ENCODE measurements at regions not wholly inside any gene's neighbourhood (a gene's known extent, or its start where the extent isn't known, plus 50 kb on each side); places are given as distances from the start of the nearest gene placed in this dataset.
"Not testable (repeated sequence)": the region's sequence is repeated elsewhere in the genome, so short reads cannot be mapped to it uniquely, and the experiment has no call there.

DNA sequence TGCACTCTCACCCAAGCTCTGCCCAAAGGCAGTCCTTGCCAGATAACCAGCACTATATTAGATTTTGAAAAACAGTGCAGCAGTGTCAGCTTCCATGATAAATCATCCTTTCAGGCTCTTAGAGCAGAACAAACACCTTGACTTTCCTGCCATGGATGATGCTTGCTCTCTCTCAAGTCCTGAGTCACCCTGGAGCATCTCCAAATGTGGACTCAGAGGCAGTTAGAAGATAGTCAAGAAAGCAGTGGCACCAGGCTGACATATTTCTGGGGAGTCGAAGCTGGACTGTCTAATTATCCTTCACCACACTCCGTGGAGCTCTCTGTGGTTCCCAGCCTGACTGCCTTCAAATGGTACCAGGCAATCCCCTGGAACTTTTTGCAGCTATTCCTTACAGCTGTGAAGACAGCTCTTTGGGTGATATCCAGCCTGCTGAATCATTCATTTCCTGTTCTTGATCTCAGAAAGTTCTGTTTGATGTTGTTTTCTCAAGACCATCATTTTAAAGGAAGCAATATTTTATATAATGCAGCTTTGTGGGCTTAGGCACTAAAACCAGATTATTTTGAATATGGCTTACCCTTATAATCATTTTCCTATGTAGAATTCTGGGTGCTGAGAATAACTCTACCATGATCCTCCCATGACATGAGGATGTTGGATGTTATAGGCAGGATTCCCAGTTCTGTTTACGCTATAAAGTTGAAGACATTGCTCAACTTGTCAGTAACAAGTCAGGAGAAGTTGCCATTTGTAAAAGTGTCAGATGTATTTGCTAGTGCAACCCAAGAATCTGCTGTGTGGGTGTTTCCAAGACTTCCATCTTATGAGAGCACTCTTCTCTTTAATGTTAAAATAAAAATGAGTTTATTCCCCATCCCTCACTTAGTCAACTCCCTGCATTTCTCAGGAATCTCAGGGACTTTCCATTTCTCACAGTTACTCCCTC lies 233.8 kb downstream of the C7orf25 start:
- no peak for DNase-seq

- no peak for DNase-seq
These were observed 237.3 kb downstream of the C7orf25 start for GRCh38 chr7:42674541-42674940.

- no peak for DNase-seq
These were observed 237.9 kb downstream of the C7orf25 start for GRCh38 chr7:42673951-42674350.

- no peak for DNase-seq
These were observed 239.4 kb downstream of the C7orf25 start for GRCh38 chr7:42672339-42672999.

GRCh38 chr7:42671627-42672026 lies 240.2 kb downstream of the C7orf25 start:
- DNase-seq: no peak

DNA sequence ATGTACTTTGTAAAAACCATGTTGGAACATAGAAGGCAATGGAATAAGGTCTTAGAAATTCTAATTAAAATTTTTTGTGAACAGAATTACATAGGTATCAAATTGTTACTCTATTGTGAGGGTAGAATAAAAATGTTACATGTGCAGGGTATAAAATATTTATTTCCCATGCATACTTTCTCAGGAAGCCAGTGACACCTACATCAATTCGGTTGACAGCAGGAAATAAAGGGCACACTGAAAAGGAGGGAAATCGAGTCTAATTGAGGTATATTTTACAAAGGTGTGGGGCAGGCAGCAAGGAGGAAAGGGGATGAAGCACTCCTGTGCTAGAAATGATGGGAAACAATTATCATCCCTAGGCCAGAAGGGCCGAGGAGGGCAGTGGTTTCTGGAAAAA lies 244.9 kb downstream of the C7orf25 start:
- no peak for DNase-seq

DNA sequence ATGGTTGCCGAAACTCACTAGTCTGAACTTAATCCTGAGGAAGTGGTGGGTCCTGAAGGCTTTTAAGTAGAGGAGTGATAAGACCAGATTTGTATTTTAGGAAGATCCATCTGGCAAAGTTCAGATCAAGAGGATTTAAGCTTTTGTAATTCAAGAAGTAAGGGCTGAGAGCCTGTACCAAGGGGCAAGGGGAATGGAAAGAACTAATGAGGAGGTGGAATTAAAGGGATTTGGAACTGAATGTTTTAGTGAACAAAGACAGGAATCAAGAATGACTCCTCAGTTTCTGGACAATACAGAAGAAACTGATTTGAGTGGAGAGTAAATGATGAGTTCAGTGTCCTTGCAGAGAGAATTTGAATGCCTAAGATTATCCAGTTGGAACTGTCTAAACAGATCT lies 249.0 kb downstream of the C7orf25 start:
- DNase-seq: no peak

GRCh38 chr7:42661312-42661711 lies 250.6 kb downstream of the C7orf25 start:
- DNase-seq: no peak

- no peak for DNase-seq
These were observed 261.2 kb downstream of the C7orf25 start for GRCh38 chr7:42650701-42651100.

- DNase-seq: no peak
These were observed 261.7 kb downstream of the C7orf25 start for GRCh38 chr7:42650171-42650570.

DNA sequence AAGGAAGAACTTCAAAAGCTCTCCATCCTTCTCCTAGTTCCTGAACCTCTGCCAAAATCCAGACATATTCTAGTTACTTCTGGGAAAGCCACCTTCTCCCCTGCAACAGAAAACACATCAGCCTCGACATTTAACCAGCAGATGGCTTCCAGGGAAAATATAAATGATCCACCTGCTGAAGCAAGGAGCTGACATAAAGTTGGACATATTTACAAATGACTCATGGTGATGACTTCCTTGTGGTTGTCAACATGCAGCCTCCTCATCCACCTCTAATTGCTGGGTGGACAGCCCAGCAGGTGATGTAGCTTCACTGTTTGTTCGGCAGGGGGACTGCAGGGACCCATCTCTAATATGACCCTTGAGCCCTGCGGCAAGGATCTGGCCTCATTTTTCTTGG lies 266.0 kb downstream of the C7orf25 start:
- DNase-seq: no peak

DNA sequence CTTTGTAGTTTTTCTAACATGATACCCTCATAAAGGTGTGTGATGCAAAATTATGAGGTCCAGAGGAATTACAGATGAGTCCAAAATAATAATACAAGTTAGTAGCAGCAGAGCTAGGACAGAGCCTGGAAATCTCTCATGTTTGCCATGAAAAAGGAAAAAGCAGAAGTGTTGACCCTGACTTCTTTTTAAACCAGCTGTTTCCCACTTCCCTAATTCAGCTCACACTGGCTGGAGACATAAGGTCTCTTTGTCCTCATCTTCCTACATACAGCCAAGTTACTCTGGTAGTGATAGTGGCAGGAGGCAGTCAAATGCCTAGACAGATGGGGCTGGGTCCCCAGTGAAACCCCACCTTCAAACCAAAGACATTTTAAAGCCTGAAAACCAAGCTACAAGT lies 269.2 kb downstream of the C7orf25 start:
- DNase-seq: no peak

GRCh38 chr7:42639930-42640329 lies 271.9 kb downstream of the C7orf25 start:
- DNase-seq: no peak

DNA sequence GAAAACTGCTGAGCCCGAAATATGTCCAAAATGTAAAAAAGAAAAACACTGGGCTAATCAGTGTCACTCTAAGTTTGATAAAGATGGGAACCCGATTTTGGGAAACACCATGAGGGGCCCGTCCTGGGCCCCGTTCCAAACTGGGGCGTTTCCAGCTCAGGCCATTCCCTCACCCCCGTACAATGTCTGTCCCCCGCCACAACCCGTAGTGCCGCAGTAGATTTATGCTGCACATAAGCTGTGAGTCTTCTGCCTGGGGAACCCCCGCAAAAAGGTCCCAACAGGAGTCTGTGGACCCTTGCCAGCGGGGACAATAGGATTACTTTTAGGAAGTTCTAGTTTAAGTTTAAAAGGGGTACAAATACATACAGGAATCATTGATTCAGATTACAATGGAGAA lies 275.5 kb downstream of the C7orf25 start:
- DNase-seq: not testable (repeated sequence)

GRCh38 chr7:42628054-42628453 lies 283.8 kb downstream of the C7orf25 start:
- no peak for DNase-seq

DNA sequence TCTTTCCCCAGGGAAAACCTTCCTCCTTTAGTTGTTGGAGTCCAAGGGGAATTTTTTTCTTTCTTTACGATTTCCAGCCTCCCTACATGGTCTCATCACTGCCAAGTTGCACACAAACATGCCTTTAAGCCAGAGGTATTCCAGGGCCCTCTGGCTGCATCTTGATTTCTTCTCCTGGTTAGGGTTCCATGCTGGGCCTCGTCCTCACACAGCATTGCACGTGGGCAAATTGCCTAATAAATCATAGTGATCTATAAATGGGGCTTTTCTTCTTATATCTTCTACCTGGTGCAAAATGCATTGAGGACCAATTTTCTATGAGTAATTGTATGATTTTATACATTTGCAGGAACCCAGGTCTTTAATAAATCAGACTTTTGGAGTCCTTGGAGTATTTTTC lies 284.2 kb downstream of the C7orf25 start:
- DNase-seq: no peak

- no peak for DNase-seq
These were observed 284.8 kb downstream of the C7orf25 start for GRCh38 chr7:42627101-42627500.

- no peak for DNase-seq
These were observed 286.4 kb downstream of the C7orf25 start for GRCh38 chr7:42625421-42625820.

DNA sequence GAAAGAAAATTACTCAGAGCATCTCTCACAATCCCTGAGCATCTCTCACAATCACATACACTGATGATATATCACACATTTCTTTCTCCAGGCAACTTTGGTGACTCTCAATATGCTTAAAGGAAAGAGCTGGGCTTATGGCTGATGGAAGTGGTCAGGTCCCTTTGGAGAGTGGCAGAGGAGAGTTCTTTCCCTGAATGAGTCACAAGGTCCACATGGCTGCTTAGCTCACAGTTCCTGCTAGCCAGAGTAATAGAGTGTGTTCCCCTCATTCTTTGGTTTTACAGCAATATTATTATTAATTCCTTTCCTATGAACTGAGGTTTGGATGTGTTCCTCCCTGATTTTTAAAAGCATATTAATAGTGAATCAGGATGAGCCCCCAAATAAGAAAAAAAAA lies 287.4 kb downstream of the C7orf25 start:
- no peak for DNase-seq

DNA sequence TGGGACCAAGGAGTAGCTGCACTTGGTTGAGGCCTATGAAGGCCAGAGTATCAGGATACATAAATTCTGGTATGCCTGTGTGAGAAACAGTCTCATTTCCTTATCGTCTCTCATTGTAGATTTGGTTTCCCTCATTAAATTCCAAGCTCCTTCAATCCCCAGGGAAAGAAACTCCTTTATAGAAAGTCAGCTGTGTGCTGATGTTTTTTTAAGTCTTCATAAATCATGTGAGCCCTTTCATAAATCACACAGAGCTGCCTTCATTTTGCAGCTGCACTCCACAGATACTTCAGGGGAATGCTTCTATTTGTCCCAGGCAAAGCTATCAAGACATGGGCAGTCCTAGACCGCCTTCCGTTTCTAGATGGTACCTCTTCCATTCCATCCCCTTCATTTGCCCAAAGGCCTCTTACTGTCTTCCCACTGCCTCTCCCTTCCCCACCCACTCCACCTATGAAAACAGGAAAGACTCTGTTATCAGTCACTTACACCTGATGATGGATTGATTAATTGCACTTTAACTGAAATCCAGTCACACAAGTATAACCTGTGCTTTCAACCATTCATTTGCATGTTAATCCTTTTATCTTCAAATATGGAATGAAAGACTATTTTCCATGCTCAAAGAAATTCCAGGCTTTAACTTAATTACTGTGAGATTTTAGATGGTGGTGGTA lies 290.2 kb downstream of the C7orf25 start:
- no peak for DNase-seq

GRCh38 chr7:42618651-42619360 lies 293.1 kb downstream of the C7orf25 start:
- DNase-seq: no peak

GRCh38 chr7:42617806-42618457 lies 293.9 kb downstream of the C7orf25 start:
- DNase-seq: no peak

Data from NCI-H1092 (cell line).